ENCODE measurements at regions not wholly inside any gene's neighbourhood (a gene's known extent, or its start where the extent isn't known, plus 50 kb on each side); places are given as distances from the start of the nearest gene placed in this dataset.

DNA sequence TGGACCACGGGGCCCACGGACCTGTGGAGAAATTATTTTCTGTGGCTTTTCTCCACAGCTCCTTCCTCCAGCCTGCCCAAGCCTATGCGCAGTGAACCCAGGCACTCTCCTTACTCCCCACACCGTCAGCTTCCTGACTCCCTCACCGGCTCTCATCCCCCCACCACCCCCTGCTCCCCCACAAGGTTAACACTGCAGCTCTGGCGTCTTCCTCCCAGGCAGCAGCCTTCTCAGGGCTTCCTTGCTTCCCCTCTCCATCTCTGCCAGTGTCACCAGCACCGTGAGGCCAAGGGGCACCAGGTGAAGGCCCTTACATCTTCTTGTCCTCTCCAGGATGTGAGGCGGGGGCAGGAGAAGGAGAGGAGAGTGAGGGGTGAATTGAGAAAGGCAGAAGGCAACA lies 168.3 kb upstream of the TLE3 start (continued):
- TF ChIP-seq, protein P1, sequence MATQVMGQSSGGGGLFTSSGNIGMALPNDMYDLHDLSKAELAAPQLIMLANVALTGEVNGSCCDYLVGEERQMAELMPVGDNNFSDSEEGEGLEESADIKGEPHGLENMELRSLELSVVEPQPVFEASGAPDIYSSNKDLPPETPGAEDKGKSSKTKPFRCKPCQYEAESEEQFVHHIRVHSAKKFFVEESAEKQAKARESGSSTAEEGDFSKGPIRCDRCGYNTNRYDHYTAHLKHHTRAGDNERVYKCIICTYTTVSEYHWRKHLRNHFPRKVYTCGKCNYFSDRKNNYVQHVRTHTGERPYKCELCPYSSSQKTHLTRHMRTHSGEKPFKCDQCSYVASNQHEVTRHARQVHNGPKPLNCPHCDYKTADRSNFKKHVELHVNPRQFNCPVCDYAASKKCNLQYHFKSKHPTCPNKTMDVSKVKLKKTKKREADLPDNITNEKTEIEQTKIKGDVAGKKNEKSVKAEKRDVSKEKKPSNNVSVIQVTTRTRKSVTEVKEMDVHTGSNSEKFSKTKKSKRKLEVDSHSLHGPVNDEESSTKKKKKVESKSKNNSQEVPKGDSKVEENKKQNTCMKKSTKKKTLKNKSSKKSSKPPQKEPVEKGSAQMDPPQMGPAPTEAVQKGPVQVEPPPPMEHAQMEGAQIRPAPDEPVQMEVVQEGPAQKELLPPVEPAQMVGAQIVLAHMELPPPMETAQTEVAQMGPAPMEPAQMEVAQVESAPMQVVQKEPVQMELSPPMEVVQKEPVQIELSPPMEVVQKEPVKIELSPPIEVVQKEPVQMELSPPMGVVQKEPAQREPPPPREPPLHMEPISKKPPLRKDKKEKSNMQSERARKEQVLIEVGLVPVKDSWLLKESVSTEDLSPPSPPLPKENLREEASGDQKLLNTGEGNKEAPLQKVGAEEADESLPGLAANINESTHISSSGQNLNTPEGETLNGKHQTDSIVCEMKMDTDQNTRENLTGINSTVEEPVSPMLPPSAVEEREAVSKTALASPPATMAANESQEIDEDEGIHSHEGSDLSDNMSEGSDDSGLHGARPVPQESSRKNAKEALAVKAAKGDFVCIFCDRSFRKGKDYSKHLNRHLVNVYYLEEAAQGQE (IDR thresholded peaks at IDR 0.05; ENCODE audit: low read depth): no peak
- TF ChIP-seq YY1 (IDR thresholded peaks at IDR 0.05; ENCODE audit: extremely low read depth, insufficient replicate concordance, low read depth, low read length) (no peak), SP1 (IDR thresholded peaks at IDR 0.05; ENCODE audit: low read depth) (no peak)

DNA sequence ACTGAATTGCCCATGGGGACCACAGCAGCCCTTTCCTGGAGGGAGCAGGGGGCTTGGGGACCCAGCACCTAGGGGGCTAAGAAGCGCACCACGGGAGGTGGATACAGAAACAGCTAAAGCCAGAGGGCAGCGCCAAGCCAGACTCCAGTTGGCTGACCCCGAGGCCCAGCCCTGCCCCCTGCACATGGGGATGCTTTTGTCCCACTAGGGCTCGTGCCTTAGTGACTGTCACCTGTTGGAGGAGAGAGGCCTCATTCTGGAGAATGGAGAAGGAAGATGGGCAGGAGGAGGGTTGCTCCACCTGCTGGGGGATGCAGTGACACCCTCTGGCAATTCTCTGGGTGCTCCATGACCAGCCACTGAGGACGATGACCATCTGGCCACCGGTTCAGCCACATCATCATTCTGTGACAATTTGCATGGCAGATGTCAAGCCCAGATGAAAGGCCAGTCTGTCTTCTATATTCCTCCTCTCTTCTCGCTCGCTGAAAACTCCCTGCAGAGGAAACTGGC lies 167.8 kb upstream of the TLE3 start:
- no TSS peak for BruUV-seq (replicated peaks)
- Histone ChIP-seq H3K9me2 (ENCODE audit: insufficient read depth) (no peaks in the 10 kb centered on the region), H3K4me2 (ENCODE audit: low read length) (no peak overlapping the region), H2AFZ (ENCODE audit: low read depth, low read length, poor library complexity, severe bottlenecking) (no peak overlapping the region), H4K20me1 (ENCODE audit: insufficient read depth) (no peaks in the 10 kb centered on the region), H3K4me3 (replicated peaks in 1 of 2; ENCODE audit: low read depth in 1 of 2, low read length in 2 of 2) (no peak overlapping the region), H3K9ac (ENCODE audit: low read length) (no peak overlapping the region), H3K4me1 (ENCODE audit: control insufficient read depth in 1 of 2, insufficient read depth in 2 of 2, low read length in 2 of 2) (peaks cover under 1 to 27% of the 10 kb centered on the region in 2 experiments), H3K27me3 (ENCODE audit: insufficient read depth, low read length) (peaks cover 20% of the 10 kb centered on the region; the same call in 1 of the 2 replicates), H3K27ac (ENCODE audit: low read depth, low read length) (no peak overlapping the region), H3K36me3 (ENCODE audit: control insufficient read depth in 1 of 2, insufficient read depth in 2 of 2, low read length in 2 of 2) (no peaks in the 10 kb centered on the region), H3K79me2 (ENCODE audit: insufficient read depth, low read length) (no peaks in the 10 kb centered on the region), H3K9me3 (ENCODE audit: control insufficient read depth in 1 of 2, insufficient read depth in 1 of 2, low read depth in 1 of 2, low read length in 2 of 2) (no peaks in the 10 kb centered on the region)
- ChIA-PET RAD21 (ENCODE audit: low non-redundant PET in 1 of 2, low total read pairs in 2 of 2, uncharacterized antibody in 2 of 2, unreplicated experiment in 2 of 2) (no interaction called here), POLR2A (no interaction called here), CTCF (no interaction called here)
- DNase-seq (ENCODE audit: low read depth, low spot score): no peak
- peak; percentile 63 for ATAC-seq
- TF ChIP-seq SP1 (IDR thresholded peaks at IDR 0.05; ENCODE audit: low read depth) (no peak), EZH2phosphoT487 (IDR thresholded peaks at IDR 0.05; ENCODE audit: borderline replicate concordance) (no peak), TCF7L2 (IDR thresholded peaks at IDR 0.05; ENCODE audit: borderline replicate concordance, extremely low read depth, insufficient read depth, insufficient read length) (no peak), RAD21 (IDR thresholded peaks at IDR 0.05; ENCODE audit: low read depth) (peak; percentile 56), FOSL1 (IDR thresholded peaks at IDR 0.05; ENCODE audit: low read depth) (no peak)
- TF ChIP-seq, protein P2, sequence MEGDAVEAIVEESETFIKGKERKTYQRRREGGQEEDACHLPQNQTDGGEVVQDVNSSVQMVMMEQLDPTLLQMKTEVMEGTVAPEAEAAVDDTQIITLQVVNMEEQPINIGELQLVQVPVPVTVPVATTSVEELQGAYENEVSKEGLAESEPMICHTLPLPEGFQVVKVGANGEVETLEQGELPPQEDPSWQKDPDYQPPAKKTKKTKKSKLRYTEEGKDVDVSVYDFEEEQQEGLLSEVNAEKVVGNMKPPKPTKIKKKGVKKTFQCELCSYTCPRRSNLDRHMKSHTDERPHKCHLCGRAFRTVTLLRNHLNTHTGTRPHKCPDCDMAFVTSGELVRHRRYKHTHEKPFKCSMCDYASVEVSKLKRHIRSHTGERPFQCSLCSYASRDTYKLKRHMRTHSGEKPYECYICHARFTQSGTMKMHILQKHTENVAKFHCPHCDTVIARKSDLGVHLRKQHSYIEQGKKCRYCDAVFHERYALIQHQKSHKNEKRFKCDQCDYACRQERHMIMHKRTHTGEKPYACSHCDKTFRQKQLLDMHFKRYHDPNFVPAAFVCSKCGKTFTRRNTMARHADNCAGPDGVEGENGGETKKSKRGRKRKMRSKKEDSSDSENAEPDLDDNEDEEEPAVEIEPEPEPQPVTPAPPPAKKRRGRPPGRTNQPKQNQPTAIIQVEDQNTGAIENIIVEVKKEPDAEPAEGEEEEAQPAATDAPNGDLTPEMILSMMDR (IDR thresholded peaks at IDR 0.05 in 2 of 3, conservative IDR thresholded peaks at IDR 0.05 in 1 of 3; ENCODE audit: borderline replicate concordance in 1 of 3, insufficient read depth in 1 of 3, low read depth in 2 of 3, low read length in 2 of 3): peak in 2 of 3 experiments; percentile 34 to 35; a peak in 5 of 6 replicates
- TF ChIP-seq, protein P3, sequence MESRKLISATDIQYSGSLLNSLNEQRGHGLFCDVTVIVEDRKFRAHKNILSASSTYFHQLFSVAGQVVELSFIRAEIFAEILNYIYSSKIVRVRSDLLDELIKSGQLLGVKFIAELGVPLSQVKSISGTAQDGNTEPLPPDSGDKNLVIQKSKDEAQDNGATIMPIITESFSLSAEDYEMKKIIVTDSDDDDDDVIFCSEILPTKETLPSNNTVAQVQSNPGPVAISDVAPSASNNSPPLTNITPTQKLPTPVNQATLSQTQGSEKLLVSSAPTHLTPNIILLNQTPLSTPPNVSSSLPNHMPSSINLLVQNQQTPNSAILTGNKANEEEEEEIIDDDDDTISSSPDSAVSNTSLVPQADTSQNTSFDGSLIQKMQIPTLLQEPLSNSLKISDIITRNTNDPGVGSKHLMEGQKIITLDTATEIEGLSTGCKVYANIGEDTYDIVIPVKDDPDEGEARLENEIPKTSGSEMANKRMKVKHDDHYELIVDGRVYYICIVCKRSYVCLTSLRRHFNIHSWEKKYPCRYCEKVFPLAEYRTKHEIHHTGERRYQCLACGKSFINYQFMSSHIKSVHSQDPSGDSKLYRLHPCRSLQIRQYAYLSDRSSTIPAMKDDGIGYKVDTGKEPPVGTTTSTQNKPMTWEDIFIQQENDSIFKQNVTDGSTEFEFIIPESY (IDR thresholded peaks at IDR 0.05; ENCODE audit: extremely low read depth, insufficient replicate concordance, low read length): no peak
- intact Hi-C loops (cut with micrococcal nuclease): loop anchor here (5.0 kb wide), 1 partner anchor 788 kb away; no protein-coding TSS in a partner anchor
